IMR-90 (cell line): ENCODE measurements at regions not wholly inside any gene's neighbourhood (a gene's known extent, or its start where the extent isn't known, plus 50 kb on each side); places are given as distances from the start of the nearest gene placed in this dataset.

Source experiments
- ATAC-seq: fragments of 200-7000 bp; cut with Tn5 transposase; 2 replicates; pipeline ENCODE4 v1.9.1; 2020; ENCODE audit warnings: low read depth, mild to moderate bottlenecking, moderate library complexity
- BruUV-seq: library from RNA; stranded (reverse); fragments of 400-500 nt; replicated peaks from 2 replicates; lab custom pipeline; 2021; lab: Mats Ljungman, UMichigan
- CTCF ChIA-PET: fragments of 300-600 bp; formaldehyde crosslinking; extraction: SDS; loops from one replicate; lab custom pipeline; 2021; ENCODE audit warnings: antibody characterized with exemption; lab: Yijun Ruan, JAX
- POLR2A ChIA-PET: fragments of 300-600 bp; sonication (Branson Sonifier 250); formaldehyde crosslinking; loops from one replicate; lab custom pipeline; 2022; ENCODE audit warnings: antibody characterized with exemption; ENCODE audit not compliant: unreplicated experiment; lab: Charles Lee
- DNase-seq: peaks from one replicate; pipeline ENCODE4 v3.0.0; 2013
- H2AFZ ChIP-seq: replicated peaks from 2 replicates; pipeline ENCODE3; 2013; ENCODE audit warnings: low read length, mild to moderate bottlenecking; ENCODE audit not compliant: poor library complexity
- H2AK5ac ChIP-seq: 2 replicates; pipeline ENCODE4 v1.6.1; 2013; ENCODE audit warnings: low read depth, low read length, inconsistent platforms
- H2AK9ac ChIP-seq: replicated peaks from 2 replicates; pipeline ENCODE3; 2013; ENCODE audit warnings: mild to moderate bottlenecking, low read depth, low read length, moderate library complexity; ENCODE audit not compliant: poor library complexity
- H2BK120ac ChIP-seq: 2 replicates; pipeline ENCODE4 v1.6.1; 2013; ENCODE audit warnings: low read depth, low read length, inconsistent platforms
- H2BK15ac ChIP-seq: 3 replicates; pipeline ENCODE4 v1.6.1; 2013; ENCODE audit warnings: low read depth, low read length, inconsistent platforms
- H2BK20ac ChIP-seq: 2 replicates; pipeline ENCODE4 v1.6.1; 2013; ENCODE audit warnings: low read depth, mild to moderate bottlenecking, inconsistent platforms, low read length, moderate library complexity
- H2BK5ac ChIP-seq: 2 replicates; pipeline ENCODE4 v1.6.1; 2013; ENCODE audit warnings: mild to moderate bottlenecking, low read depth, low read length, inconsistent platforms; ENCODE audit not compliant: poor library complexity, severe bottlenecking
- H3K14ac ChIP-seq: replicated peaks from 2 replicates; pipeline ENCODE4 v1.6.1; 2013; ENCODE audit warnings: low read depth, low read length, inconsistent platforms
- H3K18ac ChIP-seq: 2 replicates; pipeline ENCODE4 v1.6.1; 2013; ENCODE audit warnings: low read depth, low read length, control low read depth
- H3K23ac ChIP-seq: 2 replicates; pipeline ENCODE4 v1.6.1; 2013; ENCODE audit warnings: low read depth, low read length, inconsistent platforms
- H3K27ac ChIP-seq: 2 replicates; pipeline ENCODE4 v1.5.1; 2013; ENCODE audit warnings: mild to moderate bottlenecking, control low read depth, low read length; ENCODE audit not compliant: insufficient read depth
- H3K27me3 ChIP-seq: 2 replicates; pipeline ENCODE4 v1.6.1; 2013; ENCODE audit warnings: low read length; ENCODE audit not compliant: control insufficient read depth, insufficient read depth
- H3K36me3 ChIP-seq: 2 replicates; pipeline ENCODE4 v1.6.1; 2013; ENCODE audit warnings: low read length, mixed read lengths; ENCODE audit not compliant: control insufficient read depth, insufficient read depth
- H3K4ac ChIP-seq: 2 replicates; pipeline ENCODE4 v1.6.1; 2013; ENCODE audit warnings: low read depth, low read length, inconsistent platforms
- H3K4me1 ChIP-seq: 2 replicates; pipeline ENCODE4 v1.6.1; 2013; ENCODE audit warnings: low read length, mixed read lengths; ENCODE audit not compliant: control insufficient read depth, insufficient read depth
- H3K4me2 ChIP-seq: 2 replicates; pipeline ENCODE4 v1.6.1; 2013; ENCODE audit warnings: low read depth, mild to moderate bottlenecking, control low read depth, low read length, moderate library complexity
- H3K4me3 ChIP-seq: 2 replicates; pipeline ENCODE4 v1.5.1; 2013; ENCODE audit warnings: low read depth, mild to moderate bottlenecking, control low read depth, low read length, moderate library complexity; ENCODE audit not compliant: insufficient read depth
- H3K56ac ChIP-seq: 2 replicates; pipeline ENCODE4 v1.6.1; 2013; ENCODE audit warnings: low read length, inconsistent platforms; ENCODE audit not compliant: insufficient read depth; ENCODE audit errors: extremely low read depth
- H3K79me1 ChIP-seq, 2 experiments: 2 replicates each; pipeline ENCODE4 v1.6.1; 2013; ENCODE audit warnings: low read length in 2 of 2, inconsistent platforms in 1 of 2, low read depth in 1 of 2
- H3K9ac ChIP-seq: 2 replicates; pipeline ENCODE4 v1.6.1; 2013; ENCODE audit warnings: low read depth, low read length, control low read depth
- H3K9me1 ChIP-seq: 2 replicates; pipeline ENCODE4 v1.6.1; 2013; ENCODE audit warnings: low read length, inconsistent platforms; ENCODE audit not compliant: insufficient read depth
- H3K9me3 ChIP-seq: 2 replicates; pipeline ENCODE4 v1.6.1; 2013; ENCODE audit warnings: low read length; ENCODE audit not compliant: control insufficient read depth, insufficient read depth
- H4K20me1 ChIP-seq: 2 replicates; pipeline ENCODE4 v1.6.1; 2013; ENCODE audit warnings: low read length, inconsistent platforms; ENCODE audit not compliant: insufficient read depth
- H4K5ac ChIP-seq: 2 replicates; pipeline ENCODE4 v1.6.1; 2013; ENCODE audit warnings: mild to moderate bottlenecking, low read depth, low read length, control low read depth
- H4K8ac ChIP-seq, 2 experiments: 2 replicates each; pipeline ENCODE4 v1.6.1; 2013; ENCODE audit warnings: low read depth in 2 of 2, low read length in 2 of 2, control low read depth in 1 of 2, inconsistent platforms in 1 of 2
- H4K91ac ChIP-seq: 2 replicates; pipeline ENCODE4 v1.6.1; 2013; ENCODE audit warnings: low read depth, low read length, inconsistent platforms; ENCODE audit not compliant: insufficient read depth
- BHLHE40 ChIP-seq: fragments of 150-350 bp; IDR thresholded peaks from 2 replicates; pipeline ENCODE4 v1.6.1; 2016; ENCODE audit warnings: mild to moderate bottlenecking, low read depth, low read length
- CEBPB ChIP-seq: IDR thresholded peaks from 2 replicates; pipeline ENCODE4 v1.6.1; 2012; ENCODE audit warnings: low read depth, low read length, improper control_type of control experiment
- CHD1 ChIP-seq: IDR thresholded peaks from 2 replicates; pipeline ENCODE4 v1.6.1; 2012; ENCODE audit warnings: low read depth, low read length, improper control_type of control experiment
- CTCF ChIP-seq: conservative IDR thresholded peaks from 2 replicates; pipeline ENCODE4 v1.5.1; 2012; ENCODE audit warnings: mild to moderate bottlenecking, low read depth, low read length, improper control_type of control experiment
- ELK1 ChIP-seq: fragments of 150-350 bp; IDR thresholded peaks from 2 replicates; pipeline ENCODE4 v1.6.1; 2016; ENCODE audit warnings: low read depth, mild to moderate bottlenecking, low read length, moderate library complexity, borderline replicate concordance
- FOS ChIP-seq: fragments of 150-350 bp; IDR thresholded peaks from 2 replicates; pipeline ENCODE4 v1.6.1; 2016; ENCODE audit warnings: low read depth, low read length
- MAFK ChIP-seq: IDR thresholded peaks from 2 replicates; pipeline ENCODE4 v1.6.1; 2012; ENCODE audit warnings: low read depth, low read length, improper control_type of control experiment
- MAZ ChIP-seq: IDR thresholded peaks from 2 replicates; pipeline ENCODE4 v1.6.1; 2012; ENCODE audit warnings: low read depth, mild to moderate bottlenecking, low read length, improper control_type of control experiment, moderate library complexity, borderline replicate concordance
- MXI1 ChIP-seq: IDR thresholded peaks from 2 replicates; pipeline ENCODE4 v1.6.1; 2012; ENCODE audit warnings: low read depth, mild to moderate bottlenecking, low read length, moderate library complexity, borderline replicate concordance
- NFE2L2 ChIP-seq: fragments of 150-350 bp; IDR thresholded peaks from 2 replicates; pipeline ENCODE4 v1.6.1; 2016; ENCODE audit warnings: low read depth, mild to moderate bottlenecking, low read length
- POLR2A ChIP-seq: IDR thresholded peaks from 2 replicates; pipeline ENCODE4 v1.6.1; 2012; ENCODE audit warnings: mild to moderate bottlenecking, low read depth, low read length
- RAD21 ChIP-seq: IDR thresholded peaks from 2 replicates; pipeline ENCODE4 v1.6.1; 2012; ENCODE audit warnings: low read length, improper control_type of control experiment
- RCOR1 ChIP-seq: IDR thresholded peaks from 2 replicates; pipeline ENCODE4 v1.6.1; 2012; ENCODE audit warnings: mild to moderate bottlenecking, low read length, improper control_type of control experiment; ENCODE audit not compliant: insufficient replicate concordance
- RFX5 ChIP-seq: IDR thresholded peaks from 2 replicates; pipeline ENCODE4 v1.8.0; 2012; ENCODE audit warnings: low read depth, mild to moderate bottlenecking, low read length, moderate library complexity
- SMC3 ChIP-seq: fragments of 150-350 bp; IDR thresholded peaks from 2 replicates; pipeline ENCODE4 v1.6.1; 2016; ENCODE audit warnings: low read depth, mild to moderate bottlenecking, antibody characterized with exemption, low read length, moderate library complexity
- USF2 ChIP-seq: fragments of 150-350 bp; IDR thresholded peaks from 2 replicates; pipeline ENCODE4 v1.6.1; 2017; ENCODE audit warnings: mild to moderate bottlenecking, antibody characterized with exemption, low read length, low read depth
- WGBS, 2 experiments: methylation state at CpG; one replicate each; pipeline versions ENCODE4 v1.1.5 to v1.1.7; 2013; ENCODE audit warnings: missing lambda C conversion rate in 2 of 2; ENCODE audit not compliant: insufficient read length in 1 of 2; ENCODE audit errors: extremely low coverage in 2 of 2; 5-methylcytosine and 5-hydroxymethylcytosine counted together
- dilution Hi-C: fragments of 300-500 bp; cut with HindIII; formaldehyde crosslinking; loops from one replicate; pipeline ENCODE4 v1.14.3; 2018; ENCODE audit warnings: low sequenced_read_pairs; ENCODE audit not compliant: unreplicated experiment
- in situ Hi-C: fragments of 300-500 bp; cut with MboI; formaldehyde crosslinking; loops from 3 replicates; pipeline ENCODE4 v1.14.3; 2019; ENCODE audit warnings: low sequenced_read_pairs, inconsistent platforms, mixed read lengths
- intact Hi-C: fragments of 100-400 bp; cut with micrococcal nuclease; formaldehyde crosslinking; loops from 2 replicates; pipeline ENCODE4 v1.10.0; 2022

- DNase-seq = no peak
- H3K4me2 ChIP-seq = no peak overlapping the region
- no peaks in the 10 kb centered on the region for H4K20me1 ChIP-seq
- peak overlapping the region; percentile 13; the same call in 1 of the 3 replicates for H2BK15ac ChIP-seq
- no peak overlapping the region for H2BK120ac ChIP-seq
- H3K27me3 ChIP-seq = peaks cover 2% of the 10 kb centered on the region; the same call in 1 of the 2 replicates
- H3K4me3 ChIP-seq = no peak overlapping the region
- no peak overlapping the region for H3K23ac ChIP-seq
- no peak overlapping the region for H3K9ac ChIP-seq
- ATAC-seq = no peak
- no peak overlapping the region for H3K27ac ChIP-seq
- TF ChIP-seq MAZ (no peak), MAFK (no peak), ELK1 (no peak), RFX5 (no peak), RCOR1 (no peak), MXI1 (no peak), CEBPB (no peak), BHLHE40 (no peak), POLR2A (no peak), USF2 (no peak), SMC3 (no peak), NFE2L2 (no peak), RAD21 (no peak), CHD1 (no peak), FOS (no peak), CTCF (no peak)
- ChIA-PET POLR2A (interaction anchor here (0.6 to 0.7 kb wide), 2 partner anchors 110 to 333 kb away, joined by 4 to 5 read pairs; no protein-coding TSS in a partner anchor), CTCF (interaction anchor here (0.6 to 2.0 kb wide), 2 partner anchors 10 to 179 kb away, joined by 4 to 6 read pairs; no protein-coding TSS in a partner anchor)
- no peak overlapping the region for H2AFZ ChIP-seq
- no peak overlapping the region; the same call in 1 of the 2 replicates for H4K91ac ChIP-seq
- no peak overlapping the region for H3K18ac ChIP-seq
- peaks cover 11% of the 10 kb centered on the region for H3K9me1 ChIP-seq
- no peak overlapping the region for H3K4ac ChIP-seq
- no peak overlapping the region for H2BK5ac ChIP-seq
- no peak overlapping the region for H2AK9ac ChIP-seq
- H3K79me1 ChIP-seq = no peaks in the 10 kb centered on the region
- no peak overlapping the region for H2BK20ac ChIP-seq
- H3K14ac ChIP-seq = no peak overlapping the region
- no peak overlapping the region for H2AK5ac ChIP-seq
- H3K56ac ChIP-seq = no peak overlapping the region
- in situ Hi-C loops = no loop called here
- intact Hi-C loops = loop anchor here (10.0 kb wide), 2 partner anchors 187 to 447 kb away; no protein-coding TSS in a partner anchor
- H3K36me3 ChIP-seq = no peaks in the 10 kb centered on the region
- no peak overlapping the region for H4K5ac ChIP-seq
- WGBS, 2 experiments = no CpG with 5 or more reads among the region's 3 CpGs
- no TSS peak for BruUV-seq
- 0 out of 4 replicates have a peak overlapping the region, but pooled peaks of 1 of the 2 experiments have one; percentile 4 for H4K8ac ChIP-seq
- dilution Hi-C loops = no loop called here
- peaks cover 20% of the 10 kb centered on the region for H3K4me1 ChIP-seq
- H3K9me3 ChIP-seq = no peaks in the 10 kb centered on the region
These were observed 544.1 kb downstream of the CD83 start for GRCh38 chr6:14661691-14662090.
